SK-N-MC (cell line): ENCODE measurements at regions not wholly inside any gene's neighbourhood (a gene's known extent, or its start where the extent isn't known, plus 50 kb on each side); places are given as distances from the start of the nearest gene placed in this dataset.

Experiments
- DNase-seq: peaks from one replicate; pipeline ENCODE4 v3.0.0-alpha.2; 2011; ENCODE audit warnings: low read depth, low spot score
- H3K27ac ChIP-seq: fragments of 200-600 bp; sonication (generic); 2 replicates; pipeline ENCODE4 v1.5.1; 2016; ENCODE audit warnings: mixed run types
- H3K36me3 ChIP-seq: fragments of 200-600 bp; sonication (generic); 2 replicates; pipeline ENCODE4 v1.6.1; 2017; ENCODE audit warnings: antibody characterized with exemption, low read length, mixed read lengths; ENCODE audit not compliant: insufficient read depth
- H3K4me3 ChIP-seq: fragments of 200-600 bp; sonication (generic); 2 replicates; pipeline ENCODE4 v1.5.1; 2016
- H3K9ac ChIP-seq: fragments of 200-600 bp; sonication (generic); 2 replicates; pipeline ENCODE4 v1.8.0; 2017; ENCODE audit warnings: mixed run types, mixed read lengths; ENCODE audit not compliant: insufficient read length
- H3K9me3 ChIP-seq: fragments of 200-600 bp; sonication (generic); 2 replicates; pipeline ENCODE4 v1.6.1; 2017; ENCODE audit warnings: low read depth, mild to moderate bottlenecking, antibody characterized with exemption, low read length, moderate library complexity, mixed read lengths
- EZH2 ChIP-seq: fragments of 200-600 bp; sonication (generic); IDR thresholded peaks from one replicate; pipeline ENCODE4 v1.6.1; 2017; ENCODE audit warnings: antibody characterized with exemption
- FOXP2 ChIP-seq: optimal IDR thresholded peaks from 2 replicates; pipeline ENCODE3; 2011; ENCODE audit warnings: mild to moderate bottlenecking, moderate library complexity; ENCODE audit not compliant: insufficient read depth; ENCODE audit errors: extremely low read length, control extremely low read depth
- POLR2AphosphoS5 ChIP-seq: IDR thresholded peaks from 2 replicates; pipeline ENCODE4 v1.6.1; 2012; ENCODE audit warnings: mild to moderate bottlenecking, low read depth, low read length, borderline replicate concordance

DNA sequence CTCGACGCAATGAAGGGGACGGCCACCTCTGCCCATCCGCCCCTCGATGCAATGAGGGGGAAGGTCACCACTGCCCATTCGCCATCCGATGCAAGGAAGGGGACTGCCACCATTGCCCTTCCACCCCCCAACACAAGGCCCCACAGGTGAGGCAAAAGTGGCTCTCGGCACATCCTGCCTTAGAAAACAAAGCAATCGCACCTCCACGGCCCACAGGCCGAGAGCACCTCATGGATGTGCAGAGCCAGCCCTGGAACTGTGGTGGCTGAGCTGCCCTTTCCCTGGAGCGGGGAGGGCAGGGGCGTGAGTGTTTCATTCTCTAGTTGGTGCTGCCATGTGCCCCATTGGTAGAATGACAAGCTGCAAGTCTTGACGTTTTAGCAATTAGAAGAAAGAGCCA is 320.6 kb upstream of the SALL3 start:
- DNase-seq, result no peak
- no peak overlapping the region for H3K4me3 ChIP-seq
- TF ChIP-seq POLR2AphosphoS5, result no peak
- no peak for TF ChIP-seq FOXP2
- no peak for TF ChIP-seq EZH2

DNA sequence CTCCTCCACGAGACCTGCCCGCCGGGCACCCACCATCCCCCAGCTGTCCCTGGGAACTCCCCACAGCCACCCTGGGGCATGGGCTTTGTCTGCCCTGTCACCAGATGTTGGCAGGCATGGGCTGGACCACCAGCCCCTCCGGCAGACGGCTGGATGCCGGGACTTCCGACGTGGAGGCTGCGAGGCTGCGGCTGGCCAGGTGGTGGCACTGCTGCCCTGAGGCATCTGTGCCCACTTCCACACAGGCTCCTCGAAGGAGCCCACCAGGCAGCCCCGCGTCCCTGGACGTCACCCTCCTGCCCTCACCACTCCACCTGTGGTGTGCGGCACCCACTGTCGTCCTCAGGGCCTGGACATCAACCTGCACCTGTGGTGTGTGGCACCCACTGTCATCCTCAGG is 319.9 kb upstream of the SALL3 start:
- Histone ChIP-seq H3K27ac (no peak overlapping the region), H3K4me3 (no peak overlapping the region), H3K9ac (no peak overlapping the region), H3K36me3 (no peaks in the 10 kb centered on the region), H3K9me3 (no peaks in the 10 kb centered on the region)
- no peak for DNase-seq
- TF ChIP-seq FOXP2 (no peak), EZH2 (no peak), POLR2AphosphoS5 (no peak)

More for the DNA sequence above, 320.6 kb upstream of the SALL3 start:
- no peaks in the 10 kb centered on the region for H3K9me3 ChIP-seq
- no peaks in the 10 kb centered on the region for H3K36me3 ChIP-seq
- no peak overlapping the region for H3K27ac ChIP-seq
- H3K9ac ChIP-seq, result no peak overlapping the region

DNA sequence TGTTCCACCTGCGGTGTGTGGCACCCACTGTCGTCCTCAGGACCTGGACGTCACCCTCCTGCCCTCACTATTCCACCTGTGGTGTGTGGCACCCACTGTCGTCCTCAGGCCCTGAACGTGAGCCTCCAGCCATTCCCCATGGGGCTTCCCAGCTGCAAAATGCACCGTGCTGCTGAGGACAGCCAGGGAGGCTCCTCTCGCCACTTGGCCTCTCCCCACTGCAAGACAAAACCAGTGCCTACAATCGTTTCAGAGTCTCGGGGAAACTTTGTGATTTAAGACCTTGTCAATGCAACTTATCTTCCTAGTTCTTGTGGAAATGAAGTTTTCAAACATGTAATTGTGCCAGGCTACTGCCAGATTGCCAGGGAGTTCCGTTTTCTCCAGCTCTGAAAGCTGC is 319.3 kb upstream of the SALL3 start:
- no peak overlapping the region for H3K27ac ChIP-seq
- H3K9ac ChIP-seq, result no peak overlapping the region
- no peaks in the 10 kb centered on the region for H3K9me3 ChIP-seq
- no peak overlapping the region for H3K4me3 ChIP-seq
- no peaks in the 10 kb centered on the region for H3K36me3 ChIP-seq
- no peak for TF ChIP-seq FOXP2
- DNase-seq, result no peak

DNA sequence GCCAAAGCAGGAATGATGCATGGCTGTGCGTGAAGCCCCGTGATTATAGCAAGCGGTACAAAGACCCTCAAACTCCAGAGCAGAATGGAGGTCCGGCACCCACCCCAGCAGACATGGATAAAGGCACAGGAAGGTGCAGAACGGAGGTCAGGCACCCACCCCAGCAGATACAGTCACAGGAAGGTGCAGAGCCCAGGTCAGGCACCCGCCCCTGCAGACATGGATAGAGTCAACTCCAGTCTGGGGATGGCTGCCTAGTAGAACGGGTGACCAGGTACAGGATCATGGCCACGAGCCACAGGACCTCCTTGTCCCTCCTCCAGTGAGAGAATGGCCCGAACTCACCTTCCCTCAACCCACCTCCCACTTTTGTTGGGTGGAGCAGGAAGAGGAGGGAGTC is 318.3 kb upstream of the SALL3 start:
- H3K4me3 ChIP-seq, result no peak overlapping the region
- no peak overlapping the region for H3K27ac ChIP-seq
- no peak overlapping the region for H3K9ac ChIP-seq
- TF ChIP-seq POLR2AphosphoS5, result no peak
- TF ChIP-seq FOXP2, result no peak
- no peak for TF ChIP-seq EZH2
- no peaks in the 10 kb centered on the region for H3K36me3 ChIP-seq
- no peak for DNase-seq
- H3K9me3 ChIP-seq, result no peaks in the 10 kb centered on the region

DNA sequence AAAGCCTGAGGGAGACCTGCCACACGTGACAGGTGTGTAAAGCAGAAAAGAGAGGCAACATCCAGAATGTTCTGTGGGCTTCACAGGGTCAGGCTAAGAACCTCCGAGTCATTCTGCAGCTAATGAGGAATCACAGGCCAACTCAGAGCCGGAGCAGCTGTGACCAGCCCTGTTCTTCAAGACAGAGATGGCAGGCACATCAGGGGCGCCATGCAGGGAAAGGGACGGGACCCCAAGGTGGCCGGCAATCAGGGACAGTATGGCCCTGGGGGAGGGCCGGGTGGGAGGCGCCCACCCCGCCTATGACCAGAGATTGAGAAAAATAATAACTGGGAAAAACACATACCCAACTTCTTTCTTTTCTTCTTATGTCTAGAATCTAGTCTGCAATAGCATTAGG is 316.7 kb upstream of the SALL3 start:
- H3K9me3 ChIP-seq, result no peaks in the 10 kb centered on the region
- no peak overlapping the region for H3K9ac ChIP-seq
- H3K27ac ChIP-seq, result no peak overlapping the region
- TF ChIP-seq FOXP2 (no peak), POLR2AphosphoS5 (no peak), EZH2 (no peak)
- DNase-seq, result no peak
- H3K36me3 ChIP-seq, result no peaks in the 10 kb centered on the region
- H3K4me3 ChIP-seq, result no peak overlapping the region

DNA sequence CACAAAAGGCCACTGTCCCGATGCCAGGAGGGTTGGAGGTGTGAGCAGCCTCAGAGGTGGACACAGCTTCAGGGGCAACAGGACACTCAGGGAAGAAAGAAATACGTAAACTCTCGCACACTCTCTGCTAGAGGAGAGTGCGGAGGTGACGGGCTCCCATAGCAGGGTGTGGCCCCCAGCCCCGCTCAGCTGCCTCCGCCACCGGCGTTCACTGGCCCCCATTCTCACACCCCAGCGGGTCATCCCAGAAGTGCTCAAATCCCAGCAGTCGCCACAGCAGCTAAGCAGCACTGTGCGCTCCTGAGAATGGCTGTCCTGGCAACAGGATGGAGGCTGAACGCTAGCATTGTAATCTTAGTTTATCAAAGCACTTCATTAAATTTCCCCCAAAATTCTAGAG is 315.6 kb upstream of the SALL3 start:
- DNase-seq, result no peak
- Histone ChIP-seq H3K36me3 (no peaks in the 10 kb centered on the region), H3K4me3 (no peak overlapping the region), H3K9ac (no peak overlapping the region), H3K27ac (no peak overlapping the region), H3K9me3 (no peaks in the 10 kb centered on the region)
- TF ChIP-seq FOXP2 (no peak), EZH2 (no peak), POLR2AphosphoS5 (no peak)

DNA sequence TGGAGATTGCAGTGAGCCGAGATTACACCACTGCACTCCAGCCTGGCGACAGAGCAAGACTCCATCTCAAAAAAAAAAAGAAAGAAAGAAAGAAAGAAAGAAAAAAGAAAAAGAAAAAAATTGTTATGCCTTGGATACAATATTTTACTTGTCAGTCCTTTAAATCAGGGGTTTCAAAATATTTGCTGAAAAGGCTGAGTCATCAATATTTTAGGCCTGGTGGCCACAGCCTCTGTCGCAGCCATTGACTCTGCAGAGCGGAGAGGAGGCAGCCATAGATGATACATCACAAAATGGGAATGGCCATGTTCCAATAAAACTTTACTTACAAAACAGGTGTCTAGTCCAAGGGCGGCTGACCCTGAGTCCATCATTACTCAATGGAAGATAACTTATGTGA is 314.8 kb upstream of the SALL3 start:
- H3K9me3 ChIP-seq, result no peaks in the 10 kb centered on the region
- TF ChIP-seq FOXP2, result no peak
- no peak for TF ChIP-seq POLR2AphosphoS5
- no peak for TF ChIP-seq EZH2
- no peak overlapping the region for H3K9ac ChIP-seq
- no peaks in the 10 kb centered on the region for H3K36me3 ChIP-seq
- H3K4me3 ChIP-seq, result no peak overlapping the region
- no peak overlapping the region for H3K27ac ChIP-seq
- no peak for DNase-seq

DNA sequence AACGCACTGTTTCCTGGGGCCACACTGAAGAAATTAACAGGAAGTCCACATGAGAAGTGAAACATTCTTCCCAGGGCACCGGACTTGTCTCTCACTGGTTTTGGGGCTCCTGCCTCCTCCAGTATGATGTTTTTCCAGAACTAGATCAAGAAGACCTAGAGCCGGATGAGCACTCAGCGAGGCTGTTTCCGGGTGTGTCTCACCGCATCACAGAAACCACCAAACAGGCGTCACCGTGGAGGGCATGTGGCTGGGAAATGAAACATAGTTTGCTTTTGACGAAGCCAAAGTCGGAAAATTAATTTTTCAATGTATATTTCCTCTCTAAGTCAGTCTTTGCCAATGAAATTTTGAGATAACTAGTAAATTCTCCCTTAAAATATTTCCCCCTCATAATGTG is 314.0 kb upstream of the SALL3 start:
- H3K9ac ChIP-seq, result no peak overlapping the region
- no peaks in the 10 kb centered on the region for H3K36me3 ChIP-seq
- H3K27ac ChIP-seq, result no peak overlapping the region
- TF ChIP-seq POLR2AphosphoS5 (no peak), EZH2 (no peak), FOXP2 (no peak)
- H3K9me3 ChIP-seq, result no peaks in the 10 kb centered on the region
- no peak overlapping the region for H3K4me3 ChIP-seq
- no peak for DNase-seq

DNA sequence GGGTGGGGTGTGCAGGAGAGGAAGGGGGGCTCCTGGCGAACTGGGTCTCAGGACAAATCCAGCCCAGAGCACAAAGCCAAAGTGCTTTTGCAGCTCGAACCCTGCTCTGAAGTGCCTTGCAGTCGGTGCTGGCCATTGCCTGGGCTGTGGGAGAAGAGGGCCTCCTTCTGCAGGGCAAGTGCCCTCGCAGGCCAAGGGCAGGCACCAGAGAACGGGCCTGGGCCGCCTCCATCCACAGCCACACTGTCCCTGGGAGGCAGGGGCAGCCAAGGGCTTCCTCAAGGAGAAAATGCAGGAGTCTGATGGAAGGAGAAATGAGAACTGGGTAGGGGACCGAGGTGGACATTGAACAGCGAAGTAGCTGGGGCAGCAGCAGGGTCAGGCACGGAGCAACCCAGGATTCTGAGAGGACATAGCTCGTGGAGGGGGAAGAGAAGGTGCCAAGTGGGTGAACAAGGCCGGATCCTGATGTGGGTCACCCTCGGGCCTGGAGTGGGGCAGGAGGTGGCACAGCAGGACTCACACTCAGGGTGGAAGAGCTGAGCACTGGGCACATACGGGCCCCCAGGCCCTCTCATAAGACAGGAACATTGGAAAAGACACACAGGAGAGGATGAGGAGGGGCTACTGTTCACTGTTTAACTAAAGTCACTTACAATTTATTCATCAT is 312.8 kb upstream of the SALL3 start:
- no peak for DNase-seq
- no peaks in the 10 kb centered on the region for H3K36me3 ChIP-seq
- H3K9ac ChIP-seq, result no peak overlapping the region
- no peak for TF ChIP-seq EZH2
- TF ChIP-seq FOXP2, result no peak
- H3K27ac ChIP-seq, result no peak overlapping the region
- H3K9me3 ChIP-seq, result no peaks in the 10 kb centered on the region
- no peak overlapping the region for H3K4me3 ChIP-seq
